GM18868 (cell line): ENCODE measurements at regions not wholly inside any gene's neighbourhood (a gene's known extent, or its start where the extent isn't known, plus 50 kb on each side); places are given as distances from the start of the nearest gene placed in this dataset.

Source experiments
- ATAC-seq: cut with Tn5 transposase; IDR thresholded peaks from one replicate; pipeline ENCODE4 v1.9.1; 2021; ENCODE audit warnings: mild to moderate bottlenecking, moderate library complexity; ENCODE audit not compliant: unreplicated experiment

- no peak for ATAC-seq
Observed at GRCh38 chr4:135777361-135777760, 1575.8 kb upstream of the PABPC4L start.

GRCh38 chr4:135775909-135776308 is 1574.3 kb upstream of the PABPC4L start:
- no peak for ATAC-seq

- ATAC-seq: no peak
Observed at GRCh38 chr4:135770505-135770904, 1568.9 kb upstream of the PABPC4L start.

- no peak for ATAC-seq
Observed at GRCh38 chr4:135744928-135745327, 1543.3 kb upstream of the PABPC4L start.

GRCh38 chr4:135741583-135741982 is 1540.0 kb upstream of the PABPC4L start:
- no peak for ATAC-seq

GRCh38 chr4:135739354-135739753 is 1537.8 kb upstream of the PABPC4L start:
- ATAC-seq: no peak

- ATAC-seq: no peak
Observed at GRCh38 chr4:135735512-135735911, 1533.9 kb upstream of the PABPC4L start.

GRCh38 chr4:135732448-135732847 is 1530.9 kb upstream of the PABPC4L start:
- no peak for ATAC-seq

- ATAC-seq: no peak
Observed at GRCh38 chr4:135731682-135732081, 1530.1 kb upstream of the PABPC4L start.

- ATAC-seq: no peak
Observed at GRCh38 chr4:135724421-135724820, 1522.8 kb upstream of the PABPC4L start.

- no peak for ATAC-seq
Observed at GRCh38 chr4:135718019-135718418, 1516.4 kb upstream of the PABPC4L start.

- ATAC-seq: no peak
Observed at GRCh38 chr4:135705343-135705742, 1503.8 kb upstream of the PABPC4L start.

GRCh38 chr4:135694066-135694465 is 1492.5 kb upstream of the PABPC4L start:
- no peak for ATAC-seq

GRCh38 chr4:135684001-135684400 is 1482.4 kb upstream of the PABPC4L start:
- no peak for ATAC-seq

- no peak for ATAC-seq
Observed at GRCh38 chr4:135672202-135672601, 1470.6 kb upstream of the PABPC4L start.

GRCh38 chr4:135670548-135670947 is 1469.0 kb upstream of the PABPC4L start:
- no peak for ATAC-seq
